Parathyroid adenoma (tissue), 2 donors: ENCODE measurements at regions not wholly inside any gene's neighbourhood (a gene's known extent, or its start where the extent isn't known, plus 50 kb on each side); places are given as distances from the start of the nearest gene placed in this dataset.

ENCODE experiments used
- H2AFZ ChIP-seq: fragments of 300-600 bp; sonication (generic); one replicate; pipeline ENCODE4 v1.7.0; 2017; ENCODE audit warnings: antibody characterized with exemption, mild to moderate bottlenecking
- H3K27ac ChIP-seq: fragments of 300-600 bp; sonication (generic); one replicate; pipeline ENCODE4 v1.7.0; 2017
- H3K27me3 ChIP-seq: fragments of 300-600 bp; sonication (generic); one replicate; pipeline ENCODE4 v1.7.0; 2017; ENCODE audit warnings: low read length; ENCODE audit not compliant: control insufficient read depth, insufficient read depth
- H3K36me3 ChIP-seq: fragments of 300-600 bp; sonication (generic); one replicate; pipeline ENCODE4 v1.7.0; 2017; ENCODE audit warnings: low read length; ENCODE audit not compliant: control insufficient read depth, insufficient read depth
- H3K4me1 ChIP-seq: fragments of 300-600 bp; sonication (generic); one replicate; pipeline ENCODE4 v1.7.0; 2017; ENCODE audit warnings: control low read depth
- H3K4me2 ChIP-seq: fragments of 300-600 bp; sonication (generic); one replicate; pipeline ENCODE4 v1.7.0; 2017; ENCODE audit warnings: low read length
- H3K4me3 ChIP-seq: fragments of 300-600 bp; sonication (generic); one replicate; pipeline ENCODE4 v1.7.0; 2017; ENCODE audit warnings: low read depth, low read length
- H3K79me2 ChIP-seq: fragments of 300-600 bp; sonication (generic); one replicate; pipeline ENCODE4 v1.7.0; 2017; ENCODE audit warnings: control low read depth
- H3K9ac ChIP-seq: fragments of 300-600 bp; sonication (generic); one replicate; pipeline ENCODE4 v1.7.0; 2017; ENCODE audit warnings: mild to moderate bottlenecking
- H3K9me3 ChIP-seq: fragments of 300-600 bp; sonication (generic); one replicate; pipeline ENCODE4 v1.7.0; 2017; ENCODE audit warnings: low read length; ENCODE audit not compliant: control insufficient read depth
- TF ChIP-seq, protein P1 (sequence below): fragments of 300-600 bp; sonication (generic); IDR thresholded peaks from one replicate; pipeline ENCODE4 v1.7.0; 2017; ENCODE audit warnings: antibody characterized with exemption, mild to moderate bottlenecking
- donor health status: primary hyperparathyroidism.

DNA sequence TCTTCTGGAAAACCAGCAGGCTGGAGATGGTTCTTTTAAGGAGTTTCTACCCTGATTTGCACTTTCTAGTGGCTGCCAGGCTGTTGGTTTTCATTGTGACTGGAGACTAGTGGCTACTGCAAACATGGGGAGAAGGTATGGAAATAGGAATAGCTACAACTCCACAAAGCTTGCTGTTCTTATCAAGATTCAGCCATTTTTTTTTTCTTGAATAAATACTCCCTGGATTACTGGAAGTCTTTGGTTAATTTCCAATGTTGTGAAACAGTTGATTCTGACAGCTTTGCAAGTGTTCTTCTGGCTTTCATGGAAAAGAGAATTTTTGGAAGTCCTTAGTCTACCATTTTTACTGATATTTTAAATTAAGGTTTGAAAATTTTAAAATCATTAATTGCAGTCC, 277.7 kb downstream of the HS3ST3A1 start:
- no peak overlapping the region for H2AFZ ChIP-seq
- TF ChIP-seq, protein P1, sequence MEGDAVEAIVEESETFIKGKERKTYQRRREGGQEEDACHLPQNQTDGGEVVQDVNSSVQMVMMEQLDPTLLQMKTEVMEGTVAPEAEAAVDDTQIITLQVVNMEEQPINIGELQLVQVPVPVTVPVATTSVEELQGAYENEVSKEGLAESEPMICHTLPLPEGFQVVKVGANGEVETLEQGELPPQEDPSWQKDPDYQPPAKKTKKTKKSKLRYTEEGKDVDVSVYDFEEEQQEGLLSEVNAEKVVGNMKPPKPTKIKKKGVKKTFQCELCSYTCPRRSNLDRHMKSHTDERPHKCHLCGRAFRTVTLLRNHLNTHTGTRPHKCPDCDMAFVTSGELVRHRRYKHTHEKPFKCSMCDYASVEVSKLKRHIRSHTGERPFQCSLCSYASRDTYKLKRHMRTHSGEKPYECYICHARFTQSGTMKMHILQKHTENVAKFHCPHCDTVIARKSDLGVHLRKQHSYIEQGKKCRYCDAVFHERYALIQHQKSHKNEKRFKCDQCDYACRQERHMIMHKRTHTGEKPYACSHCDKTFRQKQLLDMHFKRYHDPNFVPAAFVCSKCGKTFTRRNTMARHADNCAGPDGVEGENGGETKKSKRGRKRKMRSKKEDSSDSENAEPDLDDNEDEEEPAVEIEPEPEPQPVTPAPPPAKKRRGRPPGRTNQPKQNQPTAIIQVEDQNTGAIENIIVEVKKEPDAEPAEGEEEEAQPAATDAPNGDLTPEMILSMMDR, result no peak
- no peak overlapping the region for H3K9ac ChIP-seq
- no peak overlapping the region for H3K4me3 ChIP-seq
- no peaks in the 10 kb centered on the region for H3K79me2 ChIP-seq
- H3K36me3 ChIP-seq, result no peaks in the 10 kb centered on the region
- H3K27me3 ChIP-seq, result no peaks in the 10 kb centered on the region
- no peak overlapping the region for H3K27ac ChIP-seq
- H3K9me3 ChIP-seq, result no peaks in the 10 kb centered on the region
- no peak overlapping the region for H3K4me2 ChIP-seq
- no peaks in the 10 kb centered on the region for H3K4me1 ChIP-seq

DNA sequence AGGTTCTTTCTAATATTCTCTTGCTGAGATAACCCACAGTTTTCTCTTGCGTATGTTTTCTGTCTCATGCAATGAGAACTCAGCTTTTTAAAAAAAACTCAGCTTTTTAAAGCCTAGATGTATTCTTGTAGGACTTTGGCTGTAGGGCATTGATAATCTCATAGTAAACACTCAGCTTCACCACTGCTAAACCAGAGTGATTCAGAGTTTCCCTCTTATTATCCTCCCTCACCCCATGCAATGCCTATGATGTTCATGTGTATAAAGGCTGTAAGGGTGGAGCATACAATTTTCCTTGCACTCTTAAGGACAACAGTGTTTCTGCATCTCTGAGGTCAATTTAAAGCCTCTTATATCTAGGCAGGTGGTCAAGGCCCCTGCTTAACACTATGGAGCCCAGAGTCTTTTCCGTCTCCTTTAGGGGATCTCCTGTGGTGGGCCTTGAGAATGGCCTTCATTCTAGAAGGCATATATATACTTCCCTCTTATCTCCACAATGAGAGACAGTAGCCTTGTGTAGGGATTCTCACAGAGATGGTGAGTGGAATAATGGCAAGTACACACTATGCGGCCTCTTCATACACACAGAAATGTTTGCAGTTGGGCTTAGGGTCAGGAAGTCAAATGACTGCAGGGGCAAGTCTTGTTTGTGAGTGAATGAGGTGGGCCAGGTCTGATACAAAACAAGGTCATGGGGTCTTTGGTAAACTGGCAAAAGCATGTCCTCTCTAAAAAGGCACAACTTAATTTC, 279.6 kb downstream of the HS3ST3A1 start:
- H3K4me3 ChIP-seq, result no peak overlapping the region
- H3K4me1 ChIP-seq, result no peaks in the 10 kb centered on the region
- no peaks in the 10 kb centered on the region for H3K27me3 ChIP-seq
- no peak overlapping the region for H3K9ac ChIP-seq
- H3K36me3 ChIP-seq, result no peaks in the 10 kb centered on the region
- TF ChIP-seq, protein P1, result no peak
- no peaks in the 10 kb centered on the region for H3K9me3 ChIP-seq
- H3K79me2 ChIP-seq, result no peaks in the 10 kb centered on the region
- no peak overlapping the region for H2AFZ ChIP-seq
- no peak overlapping the region for H3K4me2 ChIP-seq
- no peak overlapping the region for H3K27ac ChIP-seq

DNA sequence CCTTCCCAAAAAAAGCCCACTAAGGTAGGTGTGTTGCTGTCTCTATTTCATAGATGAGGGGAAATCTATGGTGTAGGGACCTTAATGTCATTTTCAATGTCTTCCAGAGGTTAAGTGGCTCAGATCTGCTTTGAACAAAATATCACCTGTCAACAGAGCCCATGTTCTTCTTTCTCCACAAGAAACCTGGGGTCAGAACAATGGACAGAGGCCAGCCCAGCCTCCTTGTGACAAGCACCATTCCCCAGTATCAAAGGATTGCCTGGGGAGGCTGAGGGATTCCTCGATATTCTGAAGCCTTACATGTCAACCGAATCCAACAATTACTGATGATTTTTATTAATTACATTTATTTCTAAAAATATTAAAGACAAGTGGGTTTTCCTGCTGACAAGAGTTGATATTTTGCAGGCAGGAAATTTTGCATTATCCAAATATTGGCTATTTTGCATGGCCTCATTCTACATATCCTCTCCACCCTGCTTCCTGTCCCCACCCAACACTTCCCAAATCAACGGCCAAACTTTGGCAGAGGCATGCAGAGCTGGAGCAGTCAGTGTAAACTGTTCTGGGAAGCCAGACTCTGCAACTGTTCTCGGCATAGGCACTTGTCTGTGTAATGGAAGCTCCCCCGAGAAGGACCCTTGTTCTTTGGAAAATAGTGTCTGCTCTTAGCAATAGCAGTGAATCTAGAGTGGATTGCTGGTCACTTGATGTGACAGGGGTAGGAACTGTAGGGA, 281.5 kb downstream of the HS3ST3A1 start:
- Histone ChIP-seq H3K4me1 (no peaks in the 10 kb centered on the region), H3K27ac (no peak overlapping the region), H3K27me3 (no peaks in the 10 kb centered on the region), H3K36me3 (no peaks in the 10 kb centered on the region), H3K4me3 (no peak overlapping the region), H3K79me2 (no peaks in the 10 kb centered on the region), H3K9ac (no peak overlapping the region), H2AFZ (no peak overlapping the region), H3K9me3 (no peaks in the 10 kb centered on the region), H3K4me2 (no peak overlapping the region)
- TF ChIP-seq, protein P1, result no peak

DNA sequence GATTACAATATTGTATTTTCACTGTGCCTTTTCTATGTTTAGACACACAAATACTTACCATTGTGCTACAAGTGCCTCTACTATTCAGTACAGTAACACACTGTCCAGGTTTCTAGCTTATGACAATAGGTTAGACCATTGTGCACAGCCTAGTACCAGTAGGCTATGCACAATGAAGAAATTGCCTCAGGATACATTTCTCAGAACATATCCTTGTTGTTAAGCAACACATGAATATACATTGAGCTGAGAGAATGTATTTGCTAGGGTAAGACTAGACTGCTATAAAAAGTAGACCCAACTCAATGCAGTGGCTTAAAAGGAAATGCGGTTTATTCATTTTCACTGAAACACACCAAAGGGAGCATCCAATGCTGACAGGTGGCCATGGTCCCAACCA, 285.1 kb downstream of the HS3ST3A1 start:
- no peak overlapping the region for H3K4me2 ChIP-seq
- no peak overlapping the region for H3K9ac ChIP-seq
- H2AFZ ChIP-seq, result no peak overlapping the region
- no peaks in the 10 kb centered on the region for H3K27me3 ChIP-seq
- no peaks in the 10 kb centered on the region for H3K4me1 ChIP-seq
- H3K79me2 ChIP-seq, result no peaks in the 10 kb centered on the region
- no peaks in the 10 kb centered on the region for H3K36me3 ChIP-seq
- no peaks in the 10 kb centered on the region for H3K9me3 ChIP-seq
- H3K4me3 ChIP-seq, result no peak overlapping the region
- no peak overlapping the region for H3K27ac ChIP-seq
- TF ChIP-seq, protein P1, result no peak
